Stimulated activated CD8-positive, alpha-beta memory T cell treated with anti-CD3 and anti-CD28 coated beads, Interleukin-12 subunit alpha, Interleukin-12 subunit beta, amount 100 ng/mL, for 24 hours (primary cell): ENCODE measurements at regions not wholly inside any gene's neighbourhood (a gene's known extent, or its start where the extent isn't known, plus 50 kb on each side); places are given as distances from the start of the nearest gene placed in this dataset.
"Not testable (repeated sequence)": the region's sequence is repeated elsewhere in the genome, so short reads cannot be mapped to it uniquely, and the experiment has no call there.

Source experiments
- DNase-seq: peaks from one replicate; pipeline ENCODE4 v3.0.0-alpha.2; 2020; ENCODE audit errors: extremely low read depth

DNA sequence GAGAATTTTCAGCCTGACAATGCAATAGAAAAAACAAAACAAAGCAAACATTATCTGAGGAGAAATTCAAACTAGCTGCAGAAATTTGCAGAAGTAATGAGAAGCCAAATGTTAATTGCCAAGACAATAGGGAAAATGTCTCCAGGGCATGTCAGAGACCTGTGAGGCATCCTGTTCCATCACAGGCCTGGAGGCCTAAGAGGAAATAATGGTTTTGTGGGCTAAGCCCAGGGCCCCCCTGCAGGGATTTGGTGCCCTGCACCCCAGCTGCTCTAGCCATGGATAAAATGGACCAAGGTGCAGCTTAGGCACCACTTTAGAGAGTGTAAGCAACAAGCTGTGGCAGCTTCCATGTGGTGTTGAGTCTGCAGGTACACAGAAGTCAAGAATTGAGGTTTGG, 401.2 kb upstream of the NECTIN3 start:
- no peak for DNase-seq

DNA sequence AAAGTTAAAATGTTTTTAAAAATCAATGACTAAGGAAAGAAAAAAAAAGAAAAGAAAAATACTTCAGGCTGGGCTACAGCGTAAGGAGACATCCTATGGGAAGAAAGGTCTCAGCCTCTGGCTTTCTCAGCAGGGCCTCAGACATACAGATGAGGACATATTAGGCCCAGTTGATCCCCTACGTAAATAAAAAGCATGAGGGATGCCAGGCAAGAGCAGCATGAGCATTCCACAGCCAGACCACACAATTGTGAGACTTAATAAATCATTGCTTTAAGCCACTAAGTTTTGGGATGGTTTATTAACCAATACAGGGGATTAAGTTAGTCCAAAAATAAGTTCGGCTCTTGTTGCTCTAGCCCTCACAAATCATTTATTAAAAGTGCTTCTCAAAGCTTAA, 394.1 kb upstream of the NECTIN3 start:
- DNase-seq, result no peak

DNA sequence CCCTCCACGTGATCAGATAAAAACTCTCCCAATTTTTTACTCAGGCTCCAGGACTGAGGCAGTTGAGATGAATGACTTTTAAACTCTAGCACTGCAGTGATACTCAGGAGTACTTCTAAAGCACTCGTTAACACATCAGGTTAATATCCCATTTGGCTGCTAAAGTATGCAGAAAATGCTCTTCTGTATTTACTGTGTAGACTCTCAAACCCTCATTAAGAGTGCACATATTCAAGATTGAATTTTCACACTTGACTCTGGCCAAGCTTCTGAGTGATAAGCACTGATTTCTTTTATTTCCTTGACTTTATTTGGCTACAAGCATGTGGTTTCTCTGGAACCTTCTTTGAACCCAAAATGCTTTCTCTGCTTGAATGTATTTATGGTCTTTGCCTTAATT, 392.3 kb upstream of the NECTIN3 start:
- DNase-seq, result no peak

DNA sequence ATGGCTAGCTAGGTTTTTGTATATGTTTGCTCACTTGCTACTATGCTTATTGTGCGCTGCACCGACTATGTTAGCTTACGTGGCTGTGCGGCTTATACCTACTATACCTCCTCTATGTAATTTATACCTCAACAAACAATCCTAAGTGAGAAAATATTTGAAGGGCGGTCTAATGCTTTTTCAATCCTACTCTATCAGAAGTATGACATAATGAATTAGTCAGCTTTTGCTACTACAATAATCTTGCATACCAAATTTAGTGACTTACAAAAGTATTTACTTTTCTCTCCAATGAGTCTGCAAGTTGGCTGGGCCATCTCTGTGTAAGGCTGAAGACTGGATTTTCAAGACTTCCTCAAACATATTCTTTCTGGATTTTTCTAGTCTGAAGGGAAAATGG, 391.2 kb upstream of the NECTIN3 start:
- DNase-seq, result no peak

DNA sequence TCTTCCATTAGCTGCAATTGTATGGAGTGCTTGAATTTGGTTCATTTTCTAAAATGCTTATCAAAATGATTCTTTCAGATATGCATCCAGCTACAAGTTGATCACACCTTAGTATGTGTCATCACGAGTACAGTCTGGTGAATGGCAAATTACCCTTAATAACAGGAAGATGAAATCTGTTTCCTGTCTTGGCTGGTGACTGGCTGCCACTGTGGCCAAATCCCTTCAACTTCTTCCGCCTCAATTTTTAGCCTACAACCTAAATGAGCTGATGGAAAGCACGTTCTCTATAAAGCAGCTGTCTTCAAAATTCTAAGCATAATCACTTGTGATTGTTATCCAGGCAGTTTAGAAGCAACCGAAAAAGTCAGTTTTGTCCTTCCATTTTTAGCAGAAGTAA, 387.1 kb upstream of the NECTIN3 start:
- no peak for DNase-seq

DNA sequence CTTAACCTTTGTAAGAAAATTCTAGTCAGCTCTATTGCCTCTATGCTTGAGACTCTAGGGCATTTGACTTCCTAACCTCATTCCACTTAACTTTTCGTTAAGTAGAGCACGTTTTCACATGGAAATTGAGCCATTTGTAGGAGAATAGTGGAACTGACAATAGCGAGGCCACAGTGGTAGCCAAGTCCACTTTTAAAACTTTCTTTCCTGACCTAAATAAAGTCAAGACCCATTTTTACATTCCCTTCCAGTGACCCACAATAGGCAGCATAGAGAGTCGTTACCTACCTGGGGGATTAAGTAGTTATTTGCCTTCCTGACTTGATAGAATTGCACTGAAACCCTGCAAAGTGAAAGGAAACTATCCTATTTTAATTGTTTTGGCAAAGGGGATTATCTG, 386.0 kb upstream of the NECTIN3 start:
- no peak for DNase-seq

DNA sequence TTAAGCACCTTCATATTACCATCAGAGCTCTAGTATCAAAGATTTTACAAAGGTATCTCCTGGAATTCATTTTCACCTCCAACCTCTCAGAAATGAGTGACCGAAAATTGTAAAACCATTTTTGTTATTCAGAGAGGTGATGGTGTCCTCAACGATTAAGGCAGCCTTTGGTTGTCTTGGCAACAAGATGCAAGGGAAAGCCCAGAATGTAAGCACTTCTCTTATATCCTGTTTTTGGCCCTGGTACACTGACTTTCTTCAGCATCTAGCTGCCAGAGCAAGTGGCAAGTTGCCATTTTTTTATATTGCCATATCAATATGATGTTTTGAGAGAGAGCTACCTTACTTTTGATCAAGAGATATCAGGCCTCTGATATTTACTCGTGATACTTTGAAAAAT, 384.9 kb upstream of the NECTIN3 start:
- no peak for DNase-seq

DNA sequence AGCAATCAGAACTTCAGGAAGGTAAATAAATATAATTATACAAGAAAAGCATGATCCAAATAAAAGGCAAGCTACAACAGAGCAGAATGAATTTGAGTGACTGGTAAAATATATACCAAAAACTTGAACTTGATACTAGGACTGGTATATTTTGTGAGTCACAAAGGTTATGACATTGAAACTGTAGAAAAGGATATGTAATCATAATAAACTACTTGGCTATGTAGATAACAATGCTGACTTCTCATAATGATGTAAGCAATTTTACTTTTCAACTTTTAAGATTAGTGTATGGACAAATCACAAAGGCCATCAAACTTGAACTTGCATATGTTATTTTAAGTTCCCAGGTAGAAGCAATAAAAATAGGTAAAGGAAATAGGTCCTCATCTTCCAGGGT, 384.5 kb upstream of the NECTIN3 start:
- no peak for DNase-seq

DNA sequence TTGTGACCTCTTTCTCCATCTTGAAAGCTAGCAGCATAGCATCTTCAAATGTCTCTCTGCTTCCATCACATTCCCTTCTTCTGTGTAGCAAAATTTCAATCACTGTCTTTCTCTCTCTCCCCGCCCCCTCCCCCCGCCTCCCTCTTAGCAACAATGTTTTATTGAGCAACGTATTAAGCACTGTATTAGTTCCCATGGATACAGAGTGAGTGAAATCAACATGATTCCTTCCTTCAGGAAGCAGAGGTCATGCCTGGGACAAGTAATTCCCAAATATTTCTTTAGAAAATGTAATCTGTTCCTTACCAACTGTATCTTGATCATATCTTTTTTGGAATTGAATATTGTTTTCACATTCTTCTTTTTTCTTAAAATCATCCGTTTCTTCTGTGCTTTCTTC, 373.7 kb upstream of the NECTIN3 start:
- no peak for DNase-seq

DNA sequence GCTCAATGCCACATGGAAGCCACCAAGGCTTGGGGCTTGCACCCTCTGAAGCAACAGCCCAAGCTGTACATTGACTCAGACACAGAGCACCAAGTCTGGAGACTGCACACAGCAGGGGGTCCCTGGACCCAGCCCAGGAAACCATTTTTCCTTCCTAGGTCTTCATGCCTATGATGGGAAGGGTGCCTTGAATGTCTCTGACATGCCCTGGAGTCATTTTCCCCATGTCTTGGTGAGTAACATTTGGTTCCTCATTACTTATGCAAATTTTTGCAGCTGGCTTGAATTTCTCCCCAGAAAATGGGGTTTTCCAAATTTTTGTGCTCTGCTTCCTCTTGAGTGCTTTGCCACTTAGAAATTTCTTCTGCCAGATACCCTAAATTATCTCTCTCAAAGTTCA, 367.3 kb upstream of the NECTIN3 start:
- not testable (repeated sequence) for DNase-seq

DNA sequence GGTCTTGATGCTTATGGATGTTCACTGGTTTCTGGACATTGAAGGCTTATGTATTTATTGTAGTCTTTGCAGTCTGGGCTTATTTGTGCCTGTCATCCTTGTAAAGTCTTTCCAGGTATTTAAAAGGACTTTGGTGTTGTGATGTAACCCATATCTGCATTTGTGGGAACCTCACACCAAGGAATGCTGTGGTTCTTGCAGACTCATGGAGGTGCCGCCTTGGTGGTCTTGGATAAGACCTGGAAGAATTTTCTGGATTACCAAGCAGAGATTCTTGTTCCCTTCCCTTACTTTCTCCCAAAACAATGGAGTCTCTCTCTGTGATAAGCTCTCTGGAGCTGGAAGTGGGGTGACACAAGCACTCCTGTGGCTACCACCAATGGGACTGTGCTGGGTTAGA, 363.5 kb upstream of the NECTIN3 start:
- DNase-seq, result no peak

DNA sequence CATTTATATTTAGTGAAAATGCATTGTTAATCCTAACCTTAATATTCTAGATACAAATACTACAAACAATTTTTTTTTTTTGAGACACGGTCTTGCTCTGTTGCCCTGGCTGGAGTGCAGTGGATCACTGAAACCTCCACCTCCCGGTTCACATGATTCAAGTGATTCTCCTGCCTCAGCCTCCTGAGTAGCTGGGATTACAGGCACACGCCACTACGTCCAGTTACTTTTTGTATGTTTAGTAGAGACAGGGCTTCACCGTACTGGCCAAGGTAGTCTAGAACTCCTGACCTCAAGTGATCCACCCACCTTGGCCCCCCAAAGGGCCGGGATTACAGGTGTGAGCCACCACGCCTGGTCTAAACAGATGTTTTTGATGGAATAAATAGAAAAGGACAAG, 361.5 kb upstream of the NECTIN3 start:
- no peak for DNase-seq

DNA sequence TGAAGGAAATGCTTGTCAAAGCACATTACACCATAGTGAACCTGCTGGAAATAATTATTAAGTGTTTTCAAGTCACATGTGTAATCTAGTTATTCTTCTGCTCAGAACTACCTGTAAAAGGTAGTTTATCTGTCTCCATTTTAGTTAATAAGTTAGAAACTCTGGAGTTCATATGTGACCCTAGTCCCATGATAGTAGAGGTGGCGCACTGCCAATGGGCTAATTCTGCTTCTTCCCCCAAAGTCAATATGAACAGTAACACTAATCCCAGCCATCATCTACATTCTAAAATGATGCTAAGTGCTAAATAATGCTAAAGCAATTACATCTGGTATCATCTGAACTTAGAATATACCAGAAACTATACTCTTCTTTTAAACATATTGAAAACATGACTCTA, 361.0 kb upstream of the NECTIN3 start:
- no peak for DNase-seq

DNA sequence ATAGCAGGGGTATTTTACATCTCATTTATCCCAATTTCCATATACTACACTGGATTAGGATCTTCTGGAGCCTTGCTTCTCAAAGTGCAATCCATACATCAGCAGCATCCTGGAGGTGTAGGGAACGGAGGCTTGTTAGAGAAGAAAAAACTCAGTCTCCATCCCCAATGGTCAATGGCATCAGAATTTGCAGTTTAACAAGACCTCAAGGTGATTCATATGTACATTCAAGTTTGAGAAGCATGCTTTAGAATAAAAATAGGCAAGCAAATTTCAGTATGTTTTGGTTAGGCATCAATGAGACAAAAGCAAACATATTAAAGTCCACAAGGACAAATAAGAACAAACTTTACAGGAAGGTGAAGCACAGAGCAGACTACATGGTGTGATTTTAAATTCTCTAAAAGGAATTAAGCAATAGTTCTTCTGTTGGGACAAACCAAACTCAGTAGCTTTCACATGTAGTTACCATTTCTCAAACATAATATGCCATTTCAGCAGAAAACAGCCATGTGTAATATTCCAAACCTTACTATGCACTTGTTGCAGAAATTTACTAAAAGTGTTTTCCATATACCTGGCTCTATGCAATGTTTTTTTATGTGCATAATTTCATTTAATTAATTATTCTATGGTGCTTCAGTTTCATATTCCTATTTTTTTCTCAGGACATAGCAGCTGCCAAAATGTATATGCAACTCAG, 360.3 kb upstream of the NECTIN3 start:
- no peak for DNase-seq

DNA sequence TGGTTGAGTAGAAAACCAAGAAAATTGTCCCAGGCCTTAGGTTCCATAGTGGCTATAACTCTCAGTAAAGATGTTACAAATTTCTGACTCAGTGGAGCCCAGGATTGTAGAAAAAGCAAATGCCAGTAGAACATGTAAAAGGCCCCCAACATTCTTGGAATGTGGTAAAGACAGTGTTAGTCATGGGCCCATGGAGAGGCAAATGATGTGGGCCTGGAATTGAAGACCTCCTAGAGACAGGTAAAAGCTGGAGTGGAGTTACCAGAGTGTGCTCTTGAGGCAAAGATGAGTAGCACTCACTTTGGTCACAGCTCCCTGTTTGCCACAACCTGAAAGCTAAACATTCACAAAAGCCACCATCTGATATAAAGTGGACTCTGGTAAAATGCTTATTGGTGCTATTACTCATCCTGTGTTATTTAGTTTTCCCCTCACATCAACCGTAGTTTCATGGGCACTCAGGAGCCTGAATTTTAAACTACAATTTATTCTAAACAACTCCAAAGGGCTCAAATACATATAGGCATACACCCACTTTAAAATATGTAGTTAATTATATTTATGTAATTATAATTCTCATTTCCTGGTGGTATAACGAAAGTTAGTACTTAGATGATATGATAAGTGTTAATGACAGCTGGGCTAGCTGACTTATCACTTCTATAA, 359.6 kb upstream of the NECTIN3 start:
- DNase-seq, result no peak

DNA sequence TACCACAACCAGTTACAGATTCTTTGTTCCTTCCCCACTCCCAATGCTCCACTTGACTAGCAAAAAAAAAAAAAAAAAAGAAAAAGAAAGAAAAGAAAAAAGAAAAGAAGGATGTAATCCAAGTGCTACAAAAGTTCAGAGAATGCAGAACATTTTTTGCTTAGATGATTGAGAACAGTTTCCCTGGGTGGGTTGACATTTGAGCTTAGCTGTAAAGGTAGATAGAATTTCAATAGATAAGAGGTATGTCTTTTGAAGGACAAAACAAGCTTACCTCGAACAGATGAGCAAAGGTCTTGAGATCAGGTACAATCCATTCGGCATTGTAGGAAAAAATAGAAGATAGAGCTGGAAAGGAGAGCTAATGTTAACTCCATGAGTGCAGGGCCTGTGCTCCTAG, 344.6 kb upstream of the NECTIN3 start:
- DNase-seq, result no peak

DNA sequence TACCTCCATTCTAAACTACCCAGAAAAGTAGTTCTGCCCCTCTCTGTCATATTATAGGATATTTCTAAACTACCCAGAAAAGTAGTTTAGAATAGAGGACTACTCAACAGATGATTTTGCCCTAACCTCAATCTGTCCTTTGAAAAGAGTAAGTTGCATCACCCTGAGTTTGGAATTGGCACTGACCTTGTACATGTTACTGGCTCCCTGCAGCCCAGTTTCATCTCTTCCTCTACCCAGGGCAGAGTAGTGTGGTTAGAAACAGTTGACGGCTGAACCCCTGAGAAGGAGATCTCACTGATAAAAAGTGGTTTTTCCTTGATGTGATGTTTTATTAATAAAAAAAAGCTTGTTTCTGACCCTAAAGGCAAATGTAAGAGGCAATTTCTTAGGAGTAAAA, 340.5 kb upstream of the NECTIN3 start:
- DNase-seq, result no peak

DNA sequence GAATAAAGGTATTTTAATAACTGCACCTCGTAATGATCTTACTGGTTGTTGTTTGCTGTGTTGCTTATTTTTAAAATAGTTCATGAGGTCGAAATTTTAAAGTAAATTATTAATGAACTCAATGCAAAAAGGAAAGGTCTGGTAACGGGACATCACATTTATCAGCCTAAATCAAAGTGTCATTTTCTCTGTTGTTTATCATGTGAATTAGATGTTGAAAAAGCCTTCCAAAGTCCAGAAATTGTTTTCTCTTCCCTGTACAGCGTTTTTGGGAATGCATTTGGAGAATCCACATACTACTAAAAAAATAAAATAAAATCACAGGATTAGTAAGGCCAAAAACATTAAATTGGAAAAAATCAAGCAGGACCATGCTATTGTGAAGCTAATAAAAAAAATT, 339.2 kb upstream of the NECTIN3 start:
- DNase-seq, result no peak

DNA sequence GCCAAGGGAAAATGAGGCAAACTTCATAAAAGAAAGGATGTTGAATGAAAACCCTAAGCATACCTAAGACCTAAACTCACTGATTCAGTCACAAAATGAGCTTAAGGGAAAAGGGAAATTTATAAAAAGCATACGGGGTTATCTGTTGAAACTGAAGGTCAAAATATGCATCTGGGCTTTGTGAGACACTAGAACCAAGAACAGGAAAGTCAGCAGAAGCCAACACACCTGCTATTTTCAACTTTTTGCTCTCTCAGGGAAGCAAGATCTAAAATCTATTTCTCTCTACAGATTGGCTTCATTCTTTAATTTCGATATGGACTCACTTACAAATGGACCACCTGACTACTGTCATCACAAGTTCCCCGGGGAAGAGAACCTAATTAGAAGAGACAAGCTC, 338.6 kb upstream of the NECTIN3 start:
- DNase-seq, result no peak

DNA sequence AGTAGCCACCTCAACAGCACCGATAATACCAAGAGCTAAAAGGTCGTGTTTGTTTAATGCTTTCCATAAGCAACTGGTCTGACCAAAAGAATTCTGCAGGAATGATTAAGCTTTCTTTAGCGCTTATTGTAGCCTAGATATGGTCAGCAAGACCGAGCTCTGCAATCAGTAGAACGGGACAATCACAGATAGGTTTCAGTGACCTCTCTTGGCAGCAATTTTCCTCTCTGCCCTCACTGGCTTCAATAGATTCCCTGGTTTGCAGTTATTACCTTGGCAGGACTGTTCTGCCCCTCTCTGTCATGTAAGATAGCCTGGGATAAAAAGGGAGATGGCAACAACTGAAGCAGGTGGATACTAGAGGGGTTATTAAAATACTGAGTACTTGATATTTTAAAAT, 337.1 kb upstream of the NECTIN3 start:
- DNase-seq, result no peak

DNA sequence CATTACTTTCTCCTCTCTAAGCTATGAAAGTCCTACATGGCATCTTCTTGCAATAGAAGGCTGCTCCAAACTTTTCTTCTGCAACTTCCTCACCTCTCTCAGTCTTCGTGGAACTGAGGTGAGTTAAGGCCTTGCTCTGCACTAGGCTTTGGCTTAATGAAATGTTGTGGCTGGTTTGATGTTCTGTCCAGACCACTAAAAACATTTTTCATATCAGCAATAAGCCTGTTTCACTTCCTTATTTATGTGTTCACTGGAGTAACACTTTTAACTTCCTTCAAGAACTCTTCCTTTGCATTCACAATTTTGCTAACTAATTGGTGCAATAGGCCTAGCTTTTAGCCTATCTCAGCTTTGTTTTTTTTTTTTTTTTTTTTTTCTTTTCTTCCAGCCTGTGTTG, 335.3 kb upstream of the NECTIN3 start:
- no peak for DNase-seq

DNA sequence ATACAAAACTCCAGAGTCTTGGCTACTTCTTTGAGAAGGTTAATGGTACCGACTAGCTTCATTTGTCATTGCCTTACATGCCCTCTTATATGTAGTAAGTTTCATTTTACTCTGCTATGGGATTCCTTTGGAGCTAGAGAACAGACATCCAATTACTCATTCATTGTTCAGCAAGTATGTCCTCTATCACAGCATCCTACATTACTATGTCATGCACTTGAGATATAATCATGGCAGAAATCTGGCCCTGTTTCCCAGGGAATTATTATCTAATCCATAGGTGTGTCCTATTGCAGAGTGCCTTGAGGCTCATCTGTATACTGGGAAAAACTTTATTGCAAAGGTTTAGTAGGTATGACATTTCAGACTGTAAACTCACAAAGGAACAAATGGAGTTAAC, 333.1 kb upstream of the NECTIN3 start:
- no peak for DNase-seq

DNA sequence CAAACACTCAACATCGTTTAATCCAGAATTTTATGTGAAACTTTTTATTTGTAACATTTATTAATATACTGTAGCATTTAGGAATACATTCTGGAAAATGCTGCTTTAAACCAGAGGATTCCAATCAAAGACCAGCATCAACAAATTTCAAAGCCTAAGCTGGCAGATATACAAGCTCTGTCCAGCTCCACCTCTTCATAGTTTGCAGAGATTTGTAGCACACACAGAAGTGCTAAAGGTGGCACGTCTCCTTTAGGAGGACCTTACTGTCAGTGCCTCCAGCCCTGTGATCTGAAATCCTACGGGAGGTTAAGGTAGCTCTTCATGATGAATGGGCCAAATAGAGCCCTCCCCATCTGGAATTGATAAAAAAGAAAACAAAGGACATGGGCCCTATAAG, 329.7 kb upstream of the NECTIN3 start:
- DNase-seq, result no peak

DNA sequence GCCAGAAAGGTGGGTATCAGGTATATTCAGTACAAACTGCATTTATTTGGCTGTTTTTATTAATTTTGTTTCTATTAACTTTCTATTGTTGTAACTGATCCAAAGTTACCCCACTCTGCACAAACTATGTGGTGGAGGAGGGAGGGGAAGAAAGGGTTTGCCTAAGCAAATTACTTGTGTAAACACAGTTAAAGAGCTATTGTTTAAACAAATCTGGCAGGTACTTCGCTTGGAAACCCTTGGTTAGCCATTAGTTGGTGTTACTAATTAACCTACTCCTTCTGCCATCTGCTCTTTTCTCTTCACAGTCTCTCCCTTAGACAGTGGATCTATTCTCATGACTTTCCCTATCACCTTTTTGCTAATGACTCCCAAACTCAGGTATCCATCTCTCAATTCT, 328.4 kb upstream of the NECTIN3 start:
- DNase-seq, result no peak
